Neural progenitor cell (in vitro differentiated cells): ENCODE measurements at regions not wholly inside any gene's neighbourhood (a gene's known extent, or its start where the extent isn't known, plus 50 kb on each side); places are given as distances from the start of the nearest gene placed in this dataset.

Experiments
- DNase-seq: peaks from one replicate; pipeline ENCODE4 v3.0.0-alpha.2; 2016; ENCODE audit warnings: low spot score
- H2AFZ ChIP-seq: fragments of 200-600 bp; sonication (generic); replicated peaks from 2 replicates; pipeline ENCODE4 v1.6.1; 2016; ENCODE audit warnings: antibody characterized with exemption
- H3F3A ChIP-seq: fragments of 200-600 bp; sonication (generic); 2 replicates; pipeline ENCODE4 v1.6.1; 2016; ENCODE audit warnings: antibody characterized with exemption, low read depth
- H3K27ac ChIP-seq: fragments of 200-600 bp; sonication (generic); 2 replicates; pipeline ENCODE4 v1.5.1; 2016; ENCODE audit warnings: mild to moderate bottlenecking
- H3K27me3 ChIP-seq: fragments of 200-600 bp; sonication (generic); 2 replicates; pipeline ENCODE4 v1.6.1; 2016; ENCODE audit warnings: mild to moderate bottlenecking, moderate library complexity
- H3K36me3 ChIP-seq: fragments of 200-600 bp; sonication (generic); 2 replicates; pipeline ENCODE4 v1.5.1; 2016
- H3K4me1 ChIP-seq: fragments of 200-600 bp; sonication (generic); 2 replicates; pipeline ENCODE4 v1.6.1; 2016; ENCODE audit warnings: mixed run types
- H3K4me2 ChIP-seq: fragments of 200-600 bp; sonication (generic); 2 replicates; pipeline ENCODE4 v1.6.1; 2016
- H3K4me3 ChIP-seq: fragments of 200-600 bp; sonication (generic); 2 replicates; pipeline ENCODE4 v1.5.1; 2016
- H3K79me2 ChIP-seq: fragments of 200-600 bp; sonication (generic); 2 replicates; pipeline ENCODE4 v1.6.1; 2016; ENCODE audit warnings: low read depth
- H3K9ac ChIP-seq: fragments of 200-600 bp; sonication (generic); 2 replicates; pipeline ENCODE4 v1.6.1; 2016
- H3K9me3 ChIP-seq: fragments of 200-600 bp; sonication (generic); 2 replicates; pipeline ENCODE4 v1.5.1; 2016; ENCODE audit warnings: low read depth
- H4K20me1 ChIP-seq: fragments of 200-600 bp; sonication (generic); 2 replicates; pipeline ENCODE4 v1.6.1; 2016; ENCODE audit warnings: low read depth
- H3K27ac Mint-ChIP-seq: 3 replicates; pipeline ENCODE4 v1.8.0; 2021; ENCODE audit warnings: mixed read lengths
- H3K27me3 Mint-ChIP-seq: 2 replicates; pipeline ENCODE4 v1.8.0; 2022; ENCODE audit warnings: low read depth, mild to moderate bottlenecking, inconsistent platforms, moderate library complexity, mixed read lengths; ENCODE audit not compliant: insufficient read depth
- H3K36me3 Mint-ChIP-seq: 3 replicates; pipeline ENCODE4 v1.8.0; 2021; ENCODE audit warnings: mixed read lengths
- H3K4me1 Mint-ChIP-seq: 3 replicates; pipeline ENCODE4 v1.8.0; 2021; ENCODE audit warnings: mixed read lengths
- H3K4me3 Mint-ChIP-seq: 3 replicates; pipeline ENCODE4 v1.8.0; 2021; ENCODE audit warnings: mild to moderate bottlenecking, moderate library complexity, mixed read lengths
- H3K9me3 Mint-ChIP-seq: 3 replicates; pipeline ENCODE4 v1.8.0; 2020; ENCODE audit warnings: mixed read lengths
- EZH2 ChIP-seq: fragments of 200-600 bp; sonication (generic); IDR thresholded peaks from 2 replicates; pipeline ENCODE4 v1.6.1; 2017; ENCODE audit warnings: antibody characterized with exemption, mild to moderate bottlenecking, moderate library complexity
- EZH2phosphoT487 ChIP-seq: fragments of 200-600 bp; sonication (generic); IDR thresholded peaks from 2 replicates; pipeline ENCODE4 v1.6.1; 2017; ENCODE audit warnings: antibody characterized with exemption
- TF ChIP-seq, protein P1 (sequence below): fragments of 200-600 bp; sonication (generic); IDR thresholded peaks from 2 replicates; pipeline ENCODE4 v1.5.1; 2017; ENCODE audit warnings: antibody characterized with exemption, mild to moderate bottlenecking

- no peak overlapping the region for H3K4me2 ChIP-seq
- H3K9ac ChIP-seq = no peak overlapping the region
- no peak overlapping the region for H3K27ac Mint-ChIP-seq
- H3K36me3 Mint-ChIP-seq = peaks cover 4% of the 10 kb centered on the region
- H4K20me1 ChIP-seq = no peaks in the 10 kb centered on the region
- peaks cover 23% of the 10 kb centered on the region for H3K4me1 Mint-ChIP-seq
- H3K36me3 ChIP-seq = no peaks in the 10 kb centered on the region
- peaks cover 2% of the 10 kb centered on the region for H3K27me3 Mint-ChIP-seq
- no peaks in the 10 kb centered on the region for H3K79me2 ChIP-seq
- H3F3A ChIP-seq = peaks cover 7% of the 10 kb centered on the region
- TF ChIP-seq, protein P1, sequence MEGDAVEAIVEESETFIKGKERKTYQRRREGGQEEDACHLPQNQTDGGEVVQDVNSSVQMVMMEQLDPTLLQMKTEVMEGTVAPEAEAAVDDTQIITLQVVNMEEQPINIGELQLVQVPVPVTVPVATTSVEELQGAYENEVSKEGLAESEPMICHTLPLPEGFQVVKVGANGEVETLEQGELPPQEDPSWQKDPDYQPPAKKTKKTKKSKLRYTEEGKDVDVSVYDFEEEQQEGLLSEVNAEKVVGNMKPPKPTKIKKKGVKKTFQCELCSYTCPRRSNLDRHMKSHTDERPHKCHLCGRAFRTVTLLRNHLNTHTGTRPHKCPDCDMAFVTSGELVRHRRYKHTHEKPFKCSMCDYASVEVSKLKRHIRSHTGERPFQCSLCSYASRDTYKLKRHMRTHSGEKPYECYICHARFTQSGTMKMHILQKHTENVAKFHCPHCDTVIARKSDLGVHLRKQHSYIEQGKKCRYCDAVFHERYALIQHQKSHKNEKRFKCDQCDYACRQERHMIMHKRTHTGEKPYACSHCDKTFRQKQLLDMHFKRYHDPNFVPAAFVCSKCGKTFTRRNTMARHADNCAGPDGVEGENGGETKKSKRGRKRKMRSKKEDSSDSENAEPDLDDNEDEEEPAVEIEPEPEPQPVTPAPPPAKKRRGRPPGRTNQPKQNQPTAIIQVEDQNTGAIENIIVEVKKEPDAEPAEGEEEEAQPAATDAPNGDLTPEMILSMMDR = no peak
- no peak for TF ChIP-seq EZH2
- TF ChIP-seq EZH2phosphoT487 = no peak
- no peak overlapping the region for H3K27ac ChIP-seq
- H2AFZ ChIP-seq = no peak overlapping the region
- no peak overlapping the region for H3K4me3 Mint-ChIP-seq
- no peak overlapping the region for H3K4me3 ChIP-seq
- peaks cover 10% of the 10 kb centered on the region for H3K4me1 ChIP-seq
- peaks cover 5% of the 10 kb centered on the region for H3K9me3 ChIP-seq
- peaks cover 14% of the 10 kb centered on the region for H3K9me3 Mint-ChIP-seq
- DNase-seq = no peak
- H3K27me3 ChIP-seq = no peaks in the 10 kb centered on the region
Measured at GRCh38 chr6:163842467-163842866, 427.9 kb downstream of the QKI start.

GRCh38 chr6:163841733-163842132 lies 427.2 kb downstream of the QKI start:
- DNase-seq = no peak
- Histone ChIP-seq H3K9me3 (peaks cover 5% of the 10 kb centered on the region), H3K36me3 (no peaks in the 10 kb centered on the region), H3K79me2 (no peaks in the 10 kb centered on the region), H3K4me3 (no peak overlapping the region), H3K27ac (no peak overlapping the region), H3F3A (peaks cover 12% of the 10 kb centered on the region), H2AFZ (no peak overlapping the region), H4K20me1 (no peaks in the 10 kb centered on the region), H3K4me1 (peaks cover 18% of the 10 kb centered on the region), H3K27me3 (no peaks in the 10 kb centered on the region), H3K4me2 (no peak overlapping the region), H3K9ac (no peak overlapping the region)
- H3K4me1 Mint-ChIP-seq = peaks cover 30% of the 10 kb centered on the region
- peaks cover 2% of the 10 kb centered on the region for H3K27me3 Mint-ChIP-seq
- peak overlapping the region; percentile 17 for H3K4me3 Mint-ChIP-seq
- H3K9me3 Mint-ChIP-seq = peaks cover 14% of the 10 kb centered on the region
- H3K36me3 Mint-ChIP-seq = peaks cover 4% of the 10 kb centered on the region
- TF ChIP-seq EZH2phosphoT487 (no peak), EZH2 (no peak)
- TF ChIP-seq, protein P1 = no peak
- peak overlapping the region; percentile 83 for H3K27ac Mint-ChIP-seq

DNA sequence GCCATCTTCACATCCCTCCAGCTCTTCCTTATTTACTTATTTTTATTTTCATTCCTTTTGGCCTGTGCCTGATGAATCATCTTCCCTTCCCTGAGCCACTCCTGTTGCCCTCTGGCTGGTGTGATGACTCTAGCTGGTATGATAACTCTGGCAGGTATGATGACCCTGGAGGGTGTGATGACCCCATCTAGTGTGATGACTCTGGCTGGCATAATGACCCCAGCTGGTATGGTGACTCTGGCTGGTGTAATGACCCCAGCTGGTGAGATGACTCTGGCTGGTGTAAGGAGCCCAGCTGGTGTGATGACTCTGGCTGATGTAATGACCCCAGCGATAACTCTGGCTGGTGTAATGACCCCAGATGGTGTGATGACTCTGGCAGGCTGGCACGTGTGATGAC lies 426.8 kb downstream of the QKI start:
- Histone ChIP-seq H2AFZ (no peak overlapping the region), H3F3A (peaks cover 12% of the 10 kb centered on the region), H4K20me1 (no peaks in the 10 kb centered on the region), H3K27me3 (no peaks in the 10 kb centered on the region), H3K36me3 (no peaks in the 10 kb centered on the region), H3K4me1 (peaks cover 21% of the 10 kb centered on the region), H3K4me3 (no peak overlapping the region), H3K9me3 (peaks cover 5% of the 10 kb centered on the region), H3K9ac (no peak overlapping the region), H3K79me2 (no peaks in the 10 kb centered on the region), H3K27ac (no peak overlapping the region), H3K4me2 (no peak overlapping the region)
- DNase-seq = no peak
- H3K4me1 Mint-ChIP-seq = peaks cover 34% of the 10 kb centered on the region
- TF ChIP-seq, protein P1 = no peak
- TF ChIP-seq EZH2 = no peak
- TF ChIP-seq EZH2phosphoT487 = no peak
- H3K4me3 Mint-ChIP-seq = peak overlapping the region; percentile 17
- peaks cover 4% of the 10 kb centered on the region for H3K36me3 Mint-ChIP-seq
- H3K9me3 Mint-ChIP-seq = peaks cover 14% of the 10 kb centered on the region
- H3K27ac Mint-ChIP-seq = peak overlapping the region; percentile 83
- peaks cover 2% of the 10 kb centered on the region for H3K27me3 Mint-ChIP-seq
